NCI-H526 treated with DMSO at 0.1 percent for 48 hours (cell line): ENCODE measurements at regions not wholly inside any gene's neighbourhood (a gene's known extent, or its start where the extent isn't known, plus 50 kb on each side); places are given as distances from the start of the nearest gene placed in this dataset.
"Not testable (repeated sequence)": the region's sequence is repeated elsewhere in the genome, so short reads cannot be mapped to it uniquely, and the experiment has no call there.

Experiments used
- DNase-seq: peaks from one replicate; lab custom pipeline; 2025; lab: John Stamatoyannopoulos, UW

DNA sequence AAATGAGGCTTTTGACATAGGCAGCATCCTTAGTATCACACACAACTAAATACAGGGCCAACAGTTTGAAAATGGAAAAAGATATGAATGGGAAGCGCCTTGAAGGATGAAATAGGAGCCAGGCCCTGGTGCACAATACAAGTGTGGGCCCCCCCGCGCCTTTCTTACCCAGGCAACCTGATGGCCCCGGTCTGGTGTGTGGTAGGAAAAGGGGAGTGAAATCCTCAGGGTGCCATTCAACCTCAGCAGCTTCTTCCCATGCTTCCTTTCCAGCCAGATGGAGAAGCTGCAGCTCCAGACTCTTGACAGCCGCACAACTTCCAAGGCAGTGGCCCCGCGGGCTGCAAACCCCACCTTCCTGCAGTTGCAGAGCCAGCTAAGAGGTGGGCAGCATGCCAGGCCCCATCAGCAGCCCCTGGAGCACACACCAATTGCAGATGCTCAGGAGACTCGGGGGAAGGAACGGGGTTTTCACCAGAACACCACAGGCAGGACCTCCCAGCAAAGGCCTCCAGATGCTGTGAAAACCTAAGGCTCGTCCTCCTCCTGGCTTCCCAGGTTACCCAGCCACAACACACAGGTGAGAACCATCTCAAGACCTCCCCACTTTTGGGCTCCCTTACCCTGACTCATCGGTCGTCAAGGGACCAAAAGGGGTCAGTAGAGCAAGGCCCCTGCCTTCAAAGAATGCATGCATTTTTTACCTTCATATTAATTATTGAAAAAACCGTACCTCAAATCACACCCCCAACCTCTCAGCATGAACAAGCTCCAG is 101.6 kb downstream of the CPN2 start:
- DNase-seq = no peak

DNA sequence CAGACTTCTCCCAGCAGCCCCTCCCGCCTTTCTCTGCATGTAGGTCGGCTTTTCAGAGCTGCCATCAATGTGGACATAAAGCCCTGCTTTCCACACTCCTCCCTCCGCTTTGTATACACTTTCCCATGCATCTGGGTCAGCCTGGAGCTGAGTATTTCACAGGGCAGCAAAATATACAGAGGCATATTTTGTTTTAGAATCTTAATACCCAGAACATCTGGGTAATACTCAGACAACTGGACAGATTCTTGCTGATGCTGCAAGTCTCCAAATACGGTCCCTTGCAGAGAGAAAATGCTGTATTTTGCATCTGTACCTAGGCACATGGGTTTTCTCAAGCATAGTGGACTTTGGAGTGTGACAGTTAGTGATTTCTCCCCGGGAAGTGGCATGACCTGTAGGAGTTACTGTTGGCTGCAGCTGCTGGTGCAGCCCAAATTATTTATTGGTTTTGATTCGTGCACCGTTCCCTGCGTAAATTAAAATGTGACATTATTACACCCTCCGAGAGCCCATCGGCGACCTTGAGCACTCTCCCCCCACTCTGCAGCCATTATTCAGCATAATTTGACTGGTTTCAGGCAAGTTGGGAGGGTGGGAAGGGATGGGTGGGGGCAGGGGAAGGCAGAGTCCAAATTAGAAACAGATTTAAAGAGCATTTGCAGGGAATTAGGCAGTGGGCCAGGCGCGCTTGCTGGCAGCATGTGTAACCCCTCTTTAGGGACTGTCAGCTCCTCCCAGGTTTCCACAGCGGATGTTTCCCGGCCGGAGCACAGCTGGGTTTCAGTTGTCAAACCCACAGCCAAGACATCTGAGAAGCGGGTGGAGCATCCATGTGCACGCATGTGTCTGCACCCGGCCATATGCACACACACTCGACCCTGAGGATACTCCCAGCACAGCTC is 100.8 kb downstream of the CPN2 start:
- no peak for DNase-seq

DNA sequence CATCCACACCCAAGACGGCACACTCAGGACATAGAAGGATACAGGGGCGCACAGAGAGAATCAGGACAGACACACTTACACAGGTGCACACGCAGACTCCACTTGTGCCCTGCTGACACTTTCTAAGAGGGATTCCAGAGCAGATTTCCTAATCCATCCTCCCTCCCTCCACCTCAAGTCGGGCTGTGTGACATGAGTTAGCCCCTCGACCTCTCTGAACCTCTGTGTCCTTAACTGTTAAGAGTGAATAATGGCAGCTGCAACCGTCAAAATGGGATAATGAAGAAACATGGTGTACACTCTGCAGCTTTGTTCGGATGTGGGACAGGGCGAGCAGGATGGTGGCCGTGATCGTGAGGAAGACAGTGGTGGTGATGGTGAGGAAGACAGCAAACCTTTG is 100.1 kb downstream of the CPN2 start:
- DNase-seq = no peak

DNA sequence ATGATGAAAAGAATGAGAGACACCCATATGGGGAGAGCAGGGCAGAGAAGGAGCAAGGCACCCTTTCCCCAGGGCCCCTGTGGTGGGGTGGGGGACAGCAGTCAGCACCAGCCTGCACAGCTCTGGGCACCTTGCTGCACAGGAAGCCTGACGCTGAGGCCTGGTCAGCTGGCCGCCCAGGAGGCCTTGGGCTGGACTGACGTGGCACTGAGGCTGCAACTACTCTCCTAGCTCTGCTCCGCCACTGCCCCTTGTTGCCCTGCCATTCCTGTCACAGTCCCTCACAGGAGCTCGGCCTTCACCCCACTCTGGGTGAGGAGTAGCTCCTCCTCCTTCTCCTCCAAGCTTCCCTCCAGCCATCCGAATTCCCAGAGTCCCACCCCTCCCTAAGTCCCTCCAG is 99.7 kb downstream of the CPN2 start:
- DNase-seq = no peak

DNA sequence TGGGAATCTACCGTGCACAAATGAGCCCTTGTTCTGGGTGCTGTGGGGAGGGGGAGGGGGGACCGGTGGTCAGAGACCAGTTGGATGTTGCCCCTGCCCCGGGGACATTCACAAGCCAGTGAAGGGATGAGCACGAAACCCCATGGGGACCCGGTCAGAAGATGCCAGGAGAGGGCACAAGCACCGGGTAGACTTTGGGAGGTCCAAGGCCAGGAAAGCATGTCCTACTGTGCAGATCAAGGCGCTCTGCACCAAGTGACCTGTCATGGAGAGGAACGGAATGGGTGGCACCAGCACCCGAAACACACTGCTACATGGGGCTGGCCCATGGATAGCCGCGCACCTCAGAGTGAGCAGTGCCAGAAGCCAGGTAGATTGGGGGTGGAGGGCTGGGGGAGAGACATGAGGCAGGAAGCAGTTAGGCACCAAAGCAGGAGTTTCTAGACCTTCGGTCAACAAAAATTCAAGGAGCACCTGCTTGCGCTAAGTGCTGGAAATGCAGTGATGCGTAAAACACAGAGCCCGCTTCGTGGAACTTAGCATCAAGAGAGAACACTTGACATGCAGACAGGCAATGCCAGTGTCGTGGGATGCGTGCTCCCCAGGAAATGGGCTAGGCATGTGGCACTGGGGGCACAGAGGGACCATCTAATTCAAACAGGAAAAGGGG is 99.1 kb downstream of the CPN2 start:
- no peak for DNase-seq

DNA sequence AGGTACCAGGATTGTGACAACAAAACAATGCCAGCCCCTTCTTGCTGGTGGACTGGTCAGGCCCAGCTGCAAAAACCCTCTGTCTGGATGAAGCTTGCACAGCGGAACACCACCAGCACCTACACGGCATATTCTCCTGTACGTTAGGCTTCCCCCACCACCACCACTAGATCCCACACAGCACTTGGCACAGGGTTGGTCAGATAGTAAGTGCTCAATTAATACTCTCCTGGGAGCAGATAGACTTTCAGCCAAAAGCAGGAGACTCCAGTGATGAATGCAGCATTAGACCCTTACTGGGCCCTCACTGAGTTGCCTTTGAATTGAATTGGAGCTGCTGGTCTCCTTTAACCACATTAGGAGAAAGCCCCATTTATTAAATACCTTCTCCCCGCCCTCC is 97.9 kb downstream of the CPN2 start:
- DNase-seq = no peak

DNA sequence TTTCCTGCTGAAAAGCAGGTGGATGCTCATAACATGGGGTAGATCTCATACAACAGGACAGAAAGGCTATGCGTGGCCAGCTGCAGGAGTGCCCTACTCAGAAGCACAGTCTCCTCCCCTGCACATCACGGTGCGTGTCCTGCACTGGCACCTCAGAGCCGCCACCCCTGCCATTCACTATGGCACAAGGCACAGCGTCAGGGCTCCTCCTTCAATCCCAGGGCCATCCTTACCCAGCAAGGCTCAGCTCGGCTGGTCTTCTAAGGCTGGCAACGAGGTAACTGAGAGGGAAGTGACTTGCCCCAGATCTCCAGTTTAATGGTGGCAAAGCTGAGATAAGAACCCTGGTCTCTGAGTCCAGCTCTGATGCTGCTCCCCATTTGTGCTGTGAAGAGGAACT is 97.1 kb downstream of the CPN2 start:
- no peak for DNase-seq

DNA sequence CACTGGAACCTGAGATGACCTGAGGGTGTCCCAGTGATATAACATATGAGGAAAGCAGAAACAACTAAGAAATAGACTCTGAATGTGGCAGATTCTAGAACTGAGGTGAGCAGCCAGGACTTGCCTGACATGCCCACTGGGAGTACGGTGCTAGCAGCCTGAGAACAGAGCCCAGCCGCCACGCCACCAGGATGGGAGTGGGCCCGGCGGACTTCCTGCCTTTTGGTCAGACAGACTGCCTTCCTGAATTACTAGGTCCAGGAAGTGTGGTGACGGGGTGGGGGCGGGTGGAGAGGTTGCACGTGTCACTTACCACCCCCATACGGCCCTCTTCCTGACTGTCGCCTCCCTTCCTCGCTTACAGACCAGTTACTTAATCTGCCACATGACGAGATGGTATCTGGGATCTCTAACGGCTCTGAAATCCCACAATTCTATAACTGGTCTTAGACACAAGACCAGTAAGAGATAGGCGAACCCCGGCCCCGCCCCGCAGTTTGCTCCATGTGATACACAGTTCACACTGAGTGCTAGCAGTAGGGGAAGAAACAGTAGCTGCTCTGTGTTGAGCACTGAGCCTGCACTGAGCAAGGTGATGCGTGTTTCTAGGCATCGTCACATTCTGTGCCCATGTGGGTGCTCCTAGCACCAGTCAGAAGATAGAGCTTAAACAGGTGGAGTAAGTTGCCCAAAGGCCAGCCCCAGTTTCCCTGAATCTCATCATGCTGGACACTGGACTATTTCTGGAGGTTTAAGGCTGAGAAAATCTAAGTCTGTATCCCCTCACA is 95.7 kb downstream of the CPN2 start:
- DNase-seq = peak; percentile 4

DNA sequence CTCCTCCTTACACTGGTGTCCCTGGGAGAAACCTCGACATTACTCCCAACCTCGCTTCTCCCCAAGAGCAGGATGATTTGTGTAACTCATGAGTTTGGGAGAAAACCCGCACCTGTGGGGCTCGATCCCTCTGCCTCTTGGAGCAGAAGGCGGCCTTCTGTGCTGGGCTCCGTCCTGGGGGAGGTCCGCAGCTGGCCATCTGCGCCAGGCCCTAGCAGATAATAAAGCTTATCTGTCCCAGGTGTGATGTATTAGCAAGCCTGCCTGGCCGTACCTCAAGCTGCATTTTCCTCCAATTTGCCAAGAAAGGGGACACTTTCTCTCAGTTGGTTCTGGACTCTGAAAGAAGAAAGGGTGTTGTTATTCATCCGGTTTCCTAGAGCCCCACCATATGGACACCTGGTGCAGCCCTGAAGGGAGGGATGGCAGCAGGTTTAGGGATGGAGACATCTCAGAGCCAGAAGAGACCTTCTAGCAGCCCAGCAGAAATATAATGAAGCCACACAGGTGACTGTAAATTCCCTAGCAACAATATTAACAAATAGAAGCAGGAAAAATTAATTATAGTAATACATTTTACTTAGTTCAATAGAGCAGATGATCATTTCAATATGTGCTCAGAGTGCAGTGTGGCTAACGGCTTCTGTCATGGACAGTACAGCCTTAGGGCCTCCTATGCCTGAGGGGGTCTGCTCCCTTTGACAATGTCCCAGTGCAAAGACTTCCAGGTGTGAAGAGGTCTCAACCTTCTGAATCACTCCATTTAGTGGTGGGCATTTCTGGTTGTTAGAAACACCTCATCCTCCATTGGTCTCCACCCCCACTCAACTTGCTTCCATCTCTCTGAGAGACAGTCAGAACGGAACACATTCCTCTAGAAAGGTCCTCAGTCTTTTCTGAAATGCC is 94.8 kb downstream of the CPN2 start:
- DNase-seq = no peak

DNA sequence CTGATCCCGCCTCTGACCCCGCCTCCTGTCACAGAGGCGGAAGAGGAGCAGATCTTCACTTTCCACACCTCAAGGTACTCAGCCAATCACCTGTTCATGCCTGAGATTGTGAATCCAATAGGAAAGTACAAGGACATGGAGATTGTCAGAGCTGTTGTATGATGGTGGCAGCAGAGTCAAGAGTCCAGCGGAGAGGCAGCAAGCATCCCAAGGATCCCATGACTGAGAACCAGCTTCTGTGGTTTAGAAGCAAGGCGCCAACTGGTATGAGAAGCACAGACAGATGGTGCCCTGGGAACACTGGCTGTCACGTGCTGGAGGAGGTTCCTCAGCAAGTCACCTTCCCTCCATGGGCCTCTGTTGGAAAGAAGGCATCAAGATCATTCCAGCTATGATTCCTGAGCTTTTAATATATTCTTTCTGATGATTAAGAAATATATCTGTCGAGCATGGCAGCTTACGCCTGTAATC is 93.9 kb downstream of the CPN2 start:
- no peak for DNase-seq

DNA sequence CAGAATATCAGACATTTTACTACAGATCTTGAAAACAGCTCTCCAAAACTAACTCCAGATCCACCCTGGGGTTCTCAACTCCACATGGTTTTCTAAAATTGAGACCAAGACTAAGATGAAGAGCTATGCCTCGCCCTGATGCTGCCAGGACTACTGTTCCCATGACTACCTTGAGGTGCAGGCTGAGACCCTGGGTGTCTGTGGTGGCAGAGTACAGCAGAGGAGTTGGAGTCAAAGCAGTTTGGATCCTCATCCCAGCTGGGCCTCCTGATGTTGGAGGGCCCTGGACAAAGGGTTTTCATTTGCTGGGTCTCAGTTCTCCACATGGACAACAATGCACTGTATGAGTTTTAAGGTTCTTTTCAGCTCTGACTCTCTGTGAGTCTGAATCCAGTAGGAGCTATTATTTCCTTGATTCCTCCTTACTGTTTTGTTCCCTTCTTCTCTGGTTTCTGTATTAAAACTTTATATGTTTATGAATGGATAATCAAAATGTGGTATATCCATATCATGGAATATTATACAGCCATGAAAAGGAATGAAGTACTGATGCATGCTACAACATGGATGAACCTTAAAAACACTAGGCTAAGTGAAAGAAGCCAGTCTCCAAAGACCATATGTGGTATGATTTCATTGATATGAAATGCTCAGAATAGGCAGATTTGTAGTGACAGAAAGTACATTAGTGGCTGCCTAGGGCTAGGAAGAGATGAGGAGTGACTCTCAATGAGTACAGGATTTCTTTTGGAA is 93.0 kb downstream of the CPN2 start:
- no peak for DNase-seq

DNA sequence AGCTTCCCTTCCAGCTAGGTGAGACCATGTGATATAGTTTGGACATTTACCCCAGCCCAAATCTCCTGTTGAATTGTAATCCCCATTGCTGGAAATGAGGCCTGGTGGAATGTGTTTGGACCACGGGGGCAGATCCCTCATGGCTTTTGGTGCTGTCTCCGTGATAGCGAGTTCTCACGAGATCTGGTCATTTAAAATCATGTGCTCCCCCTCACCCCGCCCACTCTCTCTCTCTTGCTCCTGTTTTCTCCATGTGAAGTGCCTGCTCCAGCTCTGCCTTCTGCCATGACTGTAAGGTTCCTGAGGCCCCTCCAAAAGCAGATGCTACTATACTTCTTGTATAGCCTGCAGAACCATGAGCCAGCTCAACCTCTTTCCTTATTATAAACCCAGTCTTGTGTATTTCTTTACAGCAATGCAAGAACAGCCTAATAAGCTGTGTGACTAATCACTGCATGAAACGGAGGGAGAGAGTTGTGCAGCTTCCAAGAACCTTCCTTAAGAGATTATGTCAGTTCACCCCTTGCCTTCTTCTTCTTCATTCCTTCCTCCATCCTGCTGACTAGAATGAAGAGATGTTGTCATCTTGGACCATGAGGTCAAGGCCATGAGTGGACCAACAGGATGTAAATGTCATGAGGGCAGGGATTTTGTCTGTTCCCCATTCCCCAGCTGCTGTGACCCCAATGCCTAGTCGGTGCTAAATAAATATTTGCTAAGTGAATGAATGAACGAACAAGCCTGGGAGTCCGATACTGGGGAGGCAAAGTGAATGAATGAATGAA is 91.0 kb downstream of the CPN2 start:
- DNase-seq = no peak

DNA sequence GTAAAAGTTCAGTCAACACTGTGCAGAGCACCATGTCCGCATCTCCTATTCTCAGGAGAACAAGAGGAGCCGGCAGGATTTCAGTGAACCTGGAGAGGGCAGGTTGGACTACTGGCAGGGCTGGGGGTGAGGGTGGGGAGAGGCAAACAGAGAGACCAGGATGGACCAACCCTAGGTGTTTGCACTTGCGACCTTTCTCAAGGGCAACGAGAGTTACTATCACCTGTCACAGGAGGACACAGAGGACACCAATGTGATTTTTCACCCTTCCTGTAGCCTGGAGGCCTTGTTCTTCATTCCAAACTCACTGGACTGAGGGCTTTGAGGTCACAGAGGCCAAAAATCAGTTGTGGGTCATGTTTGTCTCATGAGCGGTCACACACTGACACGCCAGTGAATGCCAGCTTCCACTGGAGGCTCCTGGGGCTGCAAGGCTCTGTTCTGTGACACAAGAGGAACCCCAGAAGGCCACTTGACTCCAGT is 89.5 kb downstream of the CPN2 start:
- no peak for DNase-seq

DNA sequence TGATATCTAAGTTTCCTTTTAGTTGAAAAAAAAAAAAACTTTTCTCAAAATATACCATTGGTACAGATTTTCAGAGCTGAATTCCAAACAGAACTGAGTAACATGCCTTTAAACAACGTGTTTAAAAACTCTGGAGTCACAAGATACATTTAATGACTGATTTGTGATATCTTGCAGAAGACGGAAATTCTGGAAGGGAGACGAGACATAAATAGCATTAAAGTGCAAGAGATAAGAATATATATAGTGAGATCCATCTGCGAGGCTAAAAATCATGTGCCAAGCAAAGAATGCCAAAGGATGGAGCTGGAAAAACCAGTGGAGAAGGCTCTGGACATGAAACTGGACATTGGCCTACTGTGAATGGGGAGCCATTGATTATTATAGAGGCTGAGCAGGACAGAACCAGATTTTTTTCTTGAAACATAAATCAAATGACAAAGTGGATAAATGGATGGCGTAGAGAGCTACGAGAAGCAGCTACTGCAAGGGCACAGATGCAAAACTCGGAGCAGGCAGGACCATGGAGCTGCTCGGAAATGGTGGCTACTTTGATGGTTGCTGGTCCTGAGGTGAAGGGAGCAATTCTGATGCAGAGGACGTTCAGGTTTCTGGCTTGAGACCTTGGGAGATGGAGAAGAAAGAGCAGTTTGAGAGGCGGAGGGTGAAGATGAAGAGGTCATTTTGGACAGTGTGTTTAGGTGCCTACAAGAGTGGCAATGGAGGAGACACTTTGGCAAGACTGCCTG is 88.8 kb downstream of the CPN2 start:
- no peak for DNase-seq

DNA sequence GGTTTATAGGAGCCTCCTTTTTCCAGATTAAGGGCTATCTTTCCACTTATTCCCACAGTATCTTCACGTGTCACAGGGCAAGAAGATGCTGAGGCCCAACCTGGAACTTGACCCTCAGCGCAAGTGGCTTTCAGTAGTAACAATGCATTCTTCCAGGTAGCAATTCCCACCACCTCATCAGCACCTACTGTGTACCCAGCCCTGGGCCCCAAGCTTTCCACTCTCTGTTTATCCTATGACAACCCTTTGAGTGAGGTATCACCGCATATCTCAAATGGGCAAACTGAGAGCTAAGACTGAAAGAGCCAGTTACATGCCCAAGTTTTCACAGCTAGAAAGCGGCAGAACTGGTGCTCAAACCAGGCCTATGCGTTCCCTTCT is 88.2 kb downstream of the CPN2 start:
- DNase-seq = no peak

DNA sequence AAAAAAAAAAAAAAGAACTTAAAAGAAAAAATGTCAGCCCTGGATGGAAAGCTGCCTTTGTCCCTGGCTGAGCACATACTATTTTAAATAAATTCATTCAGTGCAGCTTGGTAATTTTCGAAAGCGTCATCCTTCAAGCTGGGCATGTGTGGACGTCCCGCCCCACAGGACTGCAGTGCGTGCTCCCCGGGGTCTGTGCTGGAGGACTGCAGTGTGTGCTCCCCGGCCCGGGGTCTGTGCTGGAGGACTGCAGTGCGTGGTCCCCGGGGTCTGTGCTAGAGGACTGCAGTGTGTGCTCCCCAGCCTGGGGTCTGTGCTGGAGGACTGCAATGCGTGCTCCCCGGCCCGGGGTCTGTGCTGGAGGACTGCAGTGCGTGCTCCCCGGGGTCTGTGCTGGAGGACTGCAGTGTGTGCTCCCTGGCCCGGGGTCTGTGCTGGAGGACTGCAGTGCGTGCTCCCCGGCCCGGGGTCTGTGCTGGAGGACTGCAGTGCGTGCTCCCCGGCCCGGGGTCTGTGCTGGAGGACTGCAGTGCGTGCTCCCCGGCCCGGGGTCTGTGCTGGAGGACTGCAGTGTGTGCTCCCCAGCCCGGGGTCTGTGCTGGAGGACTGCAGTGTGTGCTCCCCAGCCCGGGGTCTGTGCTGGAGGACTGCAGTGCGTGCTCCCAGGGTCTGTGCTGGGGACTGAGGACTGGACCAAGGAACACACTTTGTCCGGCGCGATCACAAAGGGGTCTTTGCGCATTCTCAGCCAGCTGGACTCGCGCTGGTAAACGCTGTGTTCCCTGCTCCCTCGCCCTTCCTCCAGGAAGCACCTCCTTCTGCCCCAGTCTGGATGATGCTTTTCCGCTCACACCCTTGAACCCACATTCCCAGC is 86.3 kb downstream of the CPN2 start:
- DNase-seq = not testable (repeated sequence)

DNA sequence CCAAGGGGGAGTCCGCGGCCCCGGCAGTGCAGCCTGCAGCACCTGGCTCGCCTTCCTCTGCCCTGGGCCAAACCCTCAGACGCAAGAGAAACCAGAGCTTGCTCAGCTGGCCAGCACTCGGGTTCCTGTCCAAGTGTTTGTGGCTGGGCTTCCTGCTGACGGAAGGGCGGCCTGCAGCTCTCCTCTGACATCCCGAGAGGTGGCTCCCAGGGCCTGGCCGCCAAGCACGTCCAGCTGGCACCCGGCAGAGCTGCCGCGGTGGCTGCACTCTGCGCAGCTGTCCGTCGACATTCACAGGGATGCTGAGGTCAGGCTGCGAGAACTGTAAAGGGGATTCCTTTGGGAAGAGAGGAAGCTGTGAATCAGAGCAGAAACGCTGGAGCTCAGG is 85.6 kb downstream of the CPN2 start:
- DNase-seq = no peak
